Lung (tissue), 11 donors: ENCODE measurements at regions not wholly inside any gene's neighbourhood (a gene's known extent, or its start where the extent isn't known, plus 50 kb on each side); places are given as distances from the start of the nearest gene placed in this dataset.

Experiments used
- ATAC-seq: fragments of 200-7000 bp; cut with Tn5 transposase; one replicate; pipeline ENCODE4 v1.9.1; 2020; ENCODE audit warnings: moderate number of reproducible peaks; ENCODE audit not compliant: insufficient read depth, low FRiP score
- DNase-seq, 3 donors: peaks; one replicate each; pipeline ENCODE4 v3.0.0-alpha.2; 2013 to 2017
- H3K27ac ChIP-seq, 2 donors: one replicate each; pipeline ENCODE4 v1.5.1; 2013; ENCODE audit warnings: mild to moderate bottlenecking in 2 of 2, moderate library complexity in 2 of 2, control low read depth in 1 of 2, inconsistent platforms in 1 of 2, low read depth in 1 of 2, low read length in 1 of 2
- H3K27me3 ChIP-seq, 3 donors: one replicate each; pipeline ENCODE4 v1.5.1; 2013; ENCODE audit warnings: low read length in 2 of 3; ENCODE audit not compliant: control insufficient read depth in 3 of 3, insufficient read depth in 3 of 3
- H3K36me3 ChIP-seq, 4 donors: one replicate each; pipeline ENCODE4 v1.5.1; 2013; ENCODE audit warnings: low read length in 4 of 4, mild to moderate bottlenecking in 1 of 4, moderate library complexity in 1 of 4; ENCODE audit not compliant: control insufficient read depth in 4 of 4, insufficient read depth in 4 of 4
- H3K4me1 ChIP-seq, 5 donors: one replicate each; pipeline ENCODE4 v1.5.1; 2013; ENCODE audit warnings: low read length in 5 of 5, mild to moderate bottlenecking in 2 of 5, moderate library complexity in 1 of 5; ENCODE audit not compliant: control insufficient read depth in 5 of 5, insufficient read depth in 5 of 5
- H3K4me3 ChIP-seq: one replicate; pipeline ENCODE4 v1.5.1; 2013; ENCODE audit warnings: mild to moderate bottlenecking, control low read depth, moderate library complexity
- H3K9ac ChIP-seq, 2 donors: one replicate each; pipeline ENCODE4 v1.5.1; 2013; ENCODE audit warnings: low read length in 2 of 2, control low read depth in 1 of 2; ENCODE audit not compliant: insufficient read depth in 1 of 2
- H3K9me3 ChIP-seq, 4 donors: one replicate each; pipeline ENCODE4 v1.5.1; 2013; ENCODE audit warnings: low read length in 3 of 4, mild to moderate bottlenecking in 1 of 4, moderate library complexity in 1 of 4; ENCODE audit not compliant: control insufficient read depth in 4 of 4, insufficient read depth in 3 of 4
- WGBS, 2 donors: extraction: QIAGEN DNeasy Blood & Tissue Kit; methylation state at CpG; one replicate each; pipeline ENCODE4 v1.1.7; 2013; 5-methylcytosine and 5-hydroxymethylcytosine counted together
- TF ChIP-seq, protein P1 (sequence below): IDR thresholded peaks from 2 replicates; pipeline ENCODE4 v1.5.1; 2012; ENCODE audit warnings: mild to moderate bottlenecking; ENCODE audit errors: control extremely low read depth, extremely low read depth
- donor health status: control.
- donor health status: control.
- donor health status: Bipolar disorder and iron deficiency.
- donor health status: healthy.
- donor health status: DM: yes; HTN: yes; CAD: no.

DNA sequence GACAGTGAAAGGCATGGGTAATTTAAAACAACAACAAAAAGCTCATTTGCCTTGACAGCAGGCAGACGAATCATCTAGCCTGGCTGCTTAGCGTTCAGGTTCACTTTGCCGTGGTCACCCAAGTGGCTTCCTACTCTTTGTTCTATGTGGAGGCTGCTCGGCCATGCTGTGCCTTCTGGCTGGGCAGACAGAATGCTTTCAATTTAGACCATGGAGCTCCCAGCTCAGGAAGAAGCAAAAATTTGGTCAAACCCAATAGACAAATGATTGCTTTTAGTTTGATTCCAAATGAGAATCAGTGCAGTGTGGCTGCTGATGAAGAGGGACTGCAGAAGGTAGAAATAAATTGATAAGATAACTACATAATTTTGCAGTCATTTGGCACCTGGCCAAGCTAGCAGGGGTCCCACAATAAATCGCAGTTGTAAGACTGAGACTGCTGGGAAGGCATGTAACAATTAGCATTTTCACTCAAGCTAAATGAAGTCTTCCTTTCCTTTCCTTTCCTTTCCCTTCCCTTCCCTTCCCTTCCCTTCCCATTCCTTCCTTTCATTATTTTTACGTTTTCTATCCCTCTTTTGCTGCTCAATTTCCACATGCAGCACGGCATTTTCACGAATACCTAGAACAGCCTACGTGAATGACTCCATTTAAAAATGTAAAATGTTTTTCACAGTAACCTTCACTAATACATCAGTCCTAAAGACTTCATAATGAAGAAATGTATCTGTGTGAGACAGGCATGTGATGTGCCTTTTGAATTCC lies 360.4 kb upstream of the TGFBR2 start:
- Histone ChIP-seq H3K27ac (no peak overlapping the region), H3K4me1 (no peaks in the 10 kb centered on the region), H3K27me3 (no peaks in the 10 kb centered on the region), H3K4me3 (no peak overlapping the region), H3K36me3 (no peaks in the 10 kb centered on the region), H3K9me3 (no peaks in the 10 kb centered on the region), H3K9ac (no peak overlapping the region)
- TF ChIP-seq, protein P1, sequence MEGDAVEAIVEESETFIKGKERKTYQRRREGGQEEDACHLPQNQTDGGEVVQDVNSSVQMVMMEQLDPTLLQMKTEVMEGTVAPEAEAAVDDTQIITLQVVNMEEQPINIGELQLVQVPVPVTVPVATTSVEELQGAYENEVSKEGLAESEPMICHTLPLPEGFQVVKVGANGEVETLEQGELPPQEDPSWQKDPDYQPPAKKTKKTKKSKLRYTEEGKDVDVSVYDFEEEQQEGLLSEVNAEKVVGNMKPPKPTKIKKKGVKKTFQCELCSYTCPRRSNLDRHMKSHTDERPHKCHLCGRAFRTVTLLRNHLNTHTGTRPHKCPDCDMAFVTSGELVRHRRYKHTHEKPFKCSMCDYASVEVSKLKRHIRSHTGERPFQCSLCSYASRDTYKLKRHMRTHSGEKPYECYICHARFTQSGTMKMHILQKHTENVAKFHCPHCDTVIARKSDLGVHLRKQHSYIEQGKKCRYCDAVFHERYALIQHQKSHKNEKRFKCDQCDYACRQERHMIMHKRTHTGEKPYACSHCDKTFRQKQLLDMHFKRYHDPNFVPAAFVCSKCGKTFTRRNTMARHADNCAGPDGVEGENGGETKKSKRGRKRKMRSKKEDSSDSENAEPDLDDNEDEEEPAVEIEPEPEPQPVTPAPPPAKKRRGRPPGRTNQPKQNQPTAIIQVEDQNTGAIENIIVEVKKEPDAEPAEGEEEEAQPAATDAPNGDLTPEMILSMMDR, result no peak
- 81 to 88% methylated on average over 9 of the region's 9 CpGs for WGBS, 2 donors
- DNase-seq (no peak), ATAC-seq (no peak)

DNA sequence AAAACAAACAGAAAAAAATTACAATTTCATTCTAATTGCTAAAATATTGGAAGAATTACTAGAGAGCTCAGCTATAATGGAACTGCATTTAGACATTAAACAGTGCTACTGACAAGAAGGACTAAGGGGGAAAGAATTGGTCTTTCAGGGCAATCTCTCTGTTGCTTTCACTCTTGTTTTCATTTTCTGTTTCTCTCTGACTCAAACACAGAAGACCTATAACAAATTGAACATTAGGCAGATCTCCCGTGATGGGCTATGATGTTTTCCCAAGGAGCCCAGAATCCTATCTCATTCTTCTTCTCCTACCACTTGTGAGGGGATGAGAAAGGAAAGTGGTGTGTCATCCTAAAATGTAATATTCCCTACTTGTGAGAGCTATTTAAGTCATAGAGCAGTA lies 358.0 kb upstream of the TGFBR2 start:
- no peak overlapping the region for H3K9ac ChIP-seq
- H3K9me3 ChIP-seq, result no peaks in the 10 kb centered on the region
- 82 to 86% methylated on average over 1 of the region's 1 CpG for WGBS, 2 donors
- ATAC-seq, result no peak
- H3K4me1 ChIP-seq, result no peaks in the 10 kb centered on the region
- TF ChIP-seq, protein P1, result no peak
- no peaks in the 10 kb centered on the region for H3K27me3 ChIP-seq
- H3K27ac ChIP-seq, result no peak overlapping the region
- no peak overlapping the region for H3K4me3 ChIP-seq
- H3K36me3 ChIP-seq, result no peaks in the 10 kb centered on the region
- DNase-seq, result no peak

DNA sequence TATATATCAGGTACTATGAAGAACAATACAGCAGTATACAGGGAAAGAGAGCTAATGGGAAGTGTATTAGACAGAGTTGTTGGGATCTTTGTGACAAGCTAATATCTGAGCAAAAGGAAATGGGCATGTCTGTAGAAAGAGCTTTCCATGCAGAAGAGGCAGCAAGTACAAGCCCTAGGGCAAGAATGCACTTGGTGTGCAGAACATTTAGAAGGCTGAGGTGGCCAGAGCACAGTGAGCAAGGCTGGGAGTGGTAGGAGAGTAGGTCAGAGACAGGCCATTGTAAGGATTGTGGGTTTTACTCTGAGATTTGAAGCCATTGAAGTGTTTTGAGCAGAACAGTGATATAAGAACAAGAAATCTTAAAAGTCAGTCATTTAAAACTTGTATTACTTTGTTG lies 353.9 kb upstream of the TGFBR2 start:
- no peak overlapping the region for H3K9ac ChIP-seq
- no peaks in the 10 kb centered on the region for H3K36me3 ChIP-seq
- H3K9me3 ChIP-seq, result no peaks in the 10 kb centered on the region
- ATAC-seq, result no peak
- H3K4me1 ChIP-seq, result no peaks in the 10 kb centered on the region
- TF ChIP-seq, protein P1, result no peak
- no peaks in the 10 kb centered on the region for H3K27me3 ChIP-seq
- no peak overlapping the region for H3K4me3 ChIP-seq
- no peak for DNase-seq
- no peak overlapping the region for H3K27ac ChIP-seq

DNA sequence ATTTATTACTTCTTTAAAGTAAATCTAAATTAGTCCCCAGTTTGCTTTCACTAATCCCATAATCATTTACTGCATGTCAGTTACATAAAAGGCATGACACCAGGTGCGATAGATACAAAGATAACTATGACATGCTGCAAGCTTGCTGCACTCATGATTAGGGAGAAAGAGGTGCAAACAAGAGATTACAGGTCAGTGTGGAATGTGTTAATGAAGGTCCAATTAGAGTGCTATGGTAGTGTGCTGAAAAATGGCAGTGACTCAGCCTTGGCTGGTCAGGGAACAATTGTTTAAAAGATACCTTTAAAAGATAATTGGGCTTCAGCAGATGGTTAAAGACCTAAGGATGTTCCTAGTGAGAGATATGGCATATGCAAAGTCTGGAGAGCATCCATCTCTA lies 352.6 kb upstream of the TGFBR2 start:
- no peak overlapping the region for H3K4me3 ChIP-seq
- no peaks in the 10 kb centered on the region for H3K36me3 ChIP-seq
- 98 to 100% methylated on average over 1 of the region's 1 CpG for WGBS, 2 donors
- no peak overlapping the region for H3K27ac ChIP-seq
- ATAC-seq (no peak), DNase-seq (no peak)
- H3K27me3 ChIP-seq, result no peaks in the 10 kb centered on the region
- H3K4me1 ChIP-seq, result peaks cover 0 to 5% (median 0%) of the 10 kb centered on the region in 5 donors
- no peaks in the 10 kb centered on the region for H3K9me3 ChIP-seq
- no peak overlapping the region for H3K9ac ChIP-seq
- TF ChIP-seq, protein P1, result no peak
